K562 (cell line): ENCODE measurements at regions not wholly inside any gene's neighbourhood (a gene's known extent, or its start where the extent isn't known, plus 50 kb on each side); places are given as distances from the start of the nearest gene placed in this dataset.

Experiments
- ATAC-seq: fragments of 200-7000 bp; cut with Tn5 transposase; 3 replicates; pipeline ENCODE4 v1.9.1; 2020; ENCODE audit warnings: moderate library complexity
- BruUV-seq: library from RNA; stranded (reverse); fragments of 400-500 nt; replicated peaks from 2 replicates; lab custom pipeline; 2021; lab: Mats Ljungman, UMichigan
- CTCF ChIA-PET: fragments of 300-600 bp; formaldehyde crosslinking; extraction: SDS; loops from one replicate; lab custom pipeline; 2021; ENCODE audit warnings: low intra/inter-chr PET ratio; lab: Yijun Ruan, JAX
- POLR2A ChIA-PET: fragments of 300-600, 350-650 bp; sonication (Branson Sonifier 250); formaldehyde crosslinking; extraction: SDS; loops from one replicate; lab custom pipeline; 2021; ENCODE audit warnings: antibody characterized with exemption, inconsistent platforms; lab: Yijun Ruan, JAX
- DNase-seq, 4 experiments: peaks; one replicate each; pipeline versions ENCODE4 v3.0.0 to v3.0.0-alpha.2; 2011 to 2018; ENCODE audit warnings: low spot score in 3 of 4, mixed read lengths in 3 of 4; ENCODE audit errors: extremely low read depth in 1 of 4
- FAIRE-seq: peaks from 2 replicates; lab custom pipeline; 2011; peaks lifted over from hg19 to GRCh38; lab: Jason Lieb, UNC
- H2AFZ ChIP-seq: 2 replicates; pipeline ENCODE4 v1.6.0; 2011; ENCODE audit warnings: low read depth, low read length, control low read depth, inconsistent platforms
- H3K27ac ChIP-seq: fragments of 200-600 bp; 3 replicates; pipeline ENCODE4 v1.8.0; 2011; ENCODE audit warnings: low read depth, mild to moderate bottlenecking, control low read depth, inconsistent platforms, low read length, moderate library complexity, mixed read lengths; ENCODE audit errors: extremely low read depth
- H3K27me3 ChIP-seq, 2 experiments: fragments of 300-600 bp in 1 of 2; 2 replicates in 1 of 2; 3 replicates in 1 of 2; pipeline versions ENCODE4 v1.6.0 to v1.8.0; 2011; ENCODE audit warnings: inconsistent platforms in 2 of 2, low read length in 2 of 2, mild to moderate bottlenecking in 1 of 2, mixed read lengths in 1 of 2, moderate library complexity in 1 of 2; ENCODE audit not compliant: control insufficient read depth in 2 of 2, insufficient read depth in 2 of 2
- H3K36me3 ChIP-seq: fragments of 300-600 bp; 3 replicates; pipeline ENCODE4 v1.8.0; 2011; ENCODE audit warnings: mild to moderate bottlenecking, low read length, inconsistent platforms; ENCODE audit not compliant: control insufficient read depth, insufficient read depth
- H3K4me1 ChIP-seq, 2 experiments: fragments of 200-600 bp in 1 of 2; replicated peaks in 1 of 2; 2 replicates in 1 of 2; 3 replicates in 1 of 2; pipeline versions ENCODE4 v1.5.1 to v1.8.0; 2011; ENCODE audit warnings: inconsistent platforms in 2 of 2, low read length in 2 of 2, mild to moderate bottlenecking in 1 of 2, mixed read lengths in 1 of 2, moderate library complexity in 1 of 2; ENCODE audit not compliant: control insufficient read depth in 2 of 2, insufficient read depth in 2 of 2
- H3K4me2 ChIP-seq: 2 replicates; pipeline ENCODE4 v1.6.1; 2011; ENCODE audit warnings: low read length, control low read depth, inconsistent platforms, mixed read lengths; ENCODE audit not compliant: insufficient read depth
- H3K4me3 ChIP-seq: fragments of 200-600 bp; sonication (generic), shearing (Covaris generic); 2 replicates; pipeline ENCODE4 v1.5.1; 2016; ENCODE audit warnings: control low read depth, inconsistent platforms
- H3K79me2 ChIP-seq: fragments of 200-600 bp; 3 replicates; pipeline ENCODE4 v1.8.0; 2011; ENCODE audit warnings: low read length, inconsistent platforms; ENCODE audit not compliant: control insufficient read depth, insufficient read depth
- H3K9ac ChIP-seq, 2 experiments: 2 replicates each; pipeline versions ENCODE4 v1.6.0 to v1.6.1; 2011; ENCODE audit warnings: low read depth in 2 of 2, low read length in 2 of 2, control low read depth in 1 of 2, inconsistent platforms in 1 of 2, mild to moderate bottlenecking in 1 of 2, mixed read lengths in 1 of 2; ENCODE audit not compliant: insufficient read depth in 1 of 2
- H3K9me1 ChIP-seq: one replicate; pipeline ENCODE4 v1.6.0; 2011; ENCODE audit warnings: inconsistent platforms, mild to moderate bottlenecking, low read length, moderate library complexity; ENCODE audit not compliant: control insufficient read depth, insufficient read depth
- H3K9me3 ChIP-seq: replicated peaks from 2 replicates; pipeline ENCODE4 v1.5.1; 2011; ENCODE audit warnings: low read depth, low read length, inconsistent platforms; ENCODE audit not compliant: control insufficient read depth, insufficient read depth
- H4K20me1 ChIP-seq: replicated peaks from 2 replicates; pipeline ENCODE4 v1.6.1; 2011; ENCODE audit warnings: low read length, inconsistent platforms, mixed read lengths; ENCODE audit not compliant: control insufficient read depth, insufficient read depth
- CEBPG ChIP-seq, 3 experiments: fragments of 200-800 bp in 1 of 3; sonication (Bioruptor generic) in 1 of 3; sonication (generic) in 1 of 3; formaldehyde crosslinking in 1 of 3; IDR thresholded peaks in 2 of 3; conservative IDR thresholded peaks in 1 of 3; 2 replicates each; pipeline versions ENCODE4 v1.6.1 to v1.8.0; 2016 to 2022; ENCODE audit warnings: missing compliant biosample characterization in 2 of 3, missing genetic modification characterization in 2 of 3, mild to moderate bottlenecking in 1 of 3, missing genetic modification reagents in 1 of 3
- FIP1L1 ChIP-seq: fragments of 200-400 bp; formaldehyde crosslinking; IDR thresholded peaks from 2 replicates; pipeline ENCODE4 v1.6.1; 2018; ENCODE audit warnings: mild to moderate bottlenecking, low read depth, low read length; ENCODE audit not compliant: poor library complexity, severe bottlenecking
- HDAC8 ChIP-seq: fragments of 450-650 bp; IDR thresholded peaks from 2 replicates; pipeline ENCODE4 v1.6.1; 2016; ENCODE audit warnings: mild to moderate bottlenecking, missing genetic modification characterization, moderate library complexity, missing compliant biosample characterization
- MTA3 ChIP-seq: fragments of 450-650 bp; formaldehyde crosslinking; IDR thresholded peaks from 2 replicates; pipeline ENCODE4 v1.6.1; 2017; ENCODE audit warnings: mild to moderate bottlenecking, borderline replicate concordance
- NFATC3 ChIP-seq: fragments of 450-650 bp; IDR thresholded peaks from 2 replicates; pipeline ENCODE4 v1.6.1; 2017; ENCODE audit warnings: mild to moderate bottlenecking
- PHTF2 ChIP-seq: fragments of 250-450 bp; sonication (Bioruptor Pico); IDR thresholded peaks from 2 replicates; pipeline ENCODE4 v1.5.0; 2021; ENCODE audit warnings: mild to moderate bottlenecking
- TEAD4 ChIP-seq, 2 experiments: sonication (generic) in 1 of 2; formaldehyde crosslinking in 1 of 2; IDR thresholded peaks; 2 replicates each; pipeline versions ENCODE4 v1.6.1 to v1.8.0; 2012 to 2022; ENCODE audit warnings: borderline replicate concordance in 1 of 2, inconsistent platforms in 1 of 2, low read length in 1 of 2, mild to moderate bottlenecking in 1 of 2, missing genetic modification reagents in 1 of 2
- U2AF1 ChIP-seq: fragments of 200-400 bp; formaldehyde crosslinking; optimal IDR thresholded peaks from 2 replicates; pipeline ENCODE3; 2017; ENCODE audit warnings: mild to moderate bottlenecking, low read depth, low read length, moderate library complexity
- WGBS: fragments of 100-300 bp; shearing (Covaris generic); methylation state at CpG from one replicate; pipeline ENCODE4 v1.1.6; 2016; ENCODE audit warnings: low coverage, mixed read lengths; ENCODE audit not compliant: insufficient coverage; ENCODE audit errors: missing lambda C conversion rate; 5-methylcytosine and 5-hydroxymethylcytosine counted together
- in situ Hi-C: fragments of 300-500 bp; cut with MboI; formaldehyde crosslinking; loops from 4 replicates; pipeline ENCODE4 v1.15.0; 2018; ENCODE audit warnings: inconsistent platforms, mixed read lengths
- intact Hi-C: fragments of 100-400 bp; cut with micrococcal nuclease; formaldehyde crosslinking; loops from 2 replicates; pipeline ENCODE4 v1.14.2; 2022
- TF ChIP-seq, protein P1 (sequence below), 3 experiments: IDR thresholded peaks in 2 of 3; conservative IDR thresholded peaks in 1 of 3; 2 replicates each; pipeline ENCODE4 v1.5.1; 2011 to 2012; ENCODE audit warnings: low read length in 3 of 3, mild to moderate bottlenecking in 3 of 3, control low read depth in 2 of 3, improper control_type of control experiment in 1 of 3, inconsistent platforms in 1 of 3, low read depth in 1 of 3, mixed read lengths in 1 of 3, moderate library complexity in 1 of 3; ENCODE audit not compliant: insufficient read depth in 2 of 3
- TF ChIP-seq, protein P2 (sequence below): fragments of 450-650 bp; IDR thresholded peaks from 2 replicates; pipeline ENCODE4 v1.6.1; 2017; ENCODE audit warnings: mild to moderate bottlenecking, moderate library complexity
- TF ChIP-seq, protein P3 (sequence below), 2 experiments: fragments of 200-800 bp in 1 of 2; sonication (Bioruptor generic) in 1 of 2; sonication (generic) in 1 of 2; formaldehyde crosslinking in 1 of 2; IDR thresholded peaks in 1 of 2; conservative IDR thresholded peaks in 1 of 2; 2 replicates each; pipeline versions ENCODE4 v1.5.0 to v1.6.1; 2016 to 2020; ENCODE audit warnings: missing compliant biosample characterization in 1 of 2, missing genetic modification characterization in 1 of 2, missing genetic modification reagents in 1 of 2
- TF ChIP-seq, protein P4 (sequence below): fragments of 250-450 bp; sonication (Bioruptor Pico); IDR thresholded peaks from 2 replicates; pipeline ENCODE4 v1.8.0; 2021; ENCODE audit warnings: moderate library complexity, mild to moderate bottlenecking, inconsistent platforms

DNA sequence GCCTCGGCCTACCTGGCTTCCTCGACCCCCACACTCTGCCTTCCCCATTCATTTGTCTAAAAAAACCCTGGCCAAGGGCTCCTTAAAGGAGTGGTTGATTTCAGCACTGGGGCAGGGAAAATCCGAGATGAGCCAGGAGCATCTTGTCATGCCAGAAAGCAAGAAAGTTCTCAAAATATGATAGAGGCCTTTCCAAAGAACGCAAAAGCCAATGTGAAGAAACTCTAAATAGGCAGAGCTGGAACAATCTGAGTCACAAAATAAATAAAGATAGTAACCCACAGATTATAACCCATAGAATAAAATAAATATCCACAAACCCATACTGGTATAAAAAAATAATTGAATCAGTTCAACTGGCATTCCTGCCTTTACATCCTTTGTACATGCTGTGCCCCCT is 192.3 kb upstream of the SALL1 start:
- DNase-seq = no peak
- TF ChIP-seq HDAC8 = no peak
- no peak for TF ChIP-seq U2AF1
- TF ChIP-seq, protein P1, sequence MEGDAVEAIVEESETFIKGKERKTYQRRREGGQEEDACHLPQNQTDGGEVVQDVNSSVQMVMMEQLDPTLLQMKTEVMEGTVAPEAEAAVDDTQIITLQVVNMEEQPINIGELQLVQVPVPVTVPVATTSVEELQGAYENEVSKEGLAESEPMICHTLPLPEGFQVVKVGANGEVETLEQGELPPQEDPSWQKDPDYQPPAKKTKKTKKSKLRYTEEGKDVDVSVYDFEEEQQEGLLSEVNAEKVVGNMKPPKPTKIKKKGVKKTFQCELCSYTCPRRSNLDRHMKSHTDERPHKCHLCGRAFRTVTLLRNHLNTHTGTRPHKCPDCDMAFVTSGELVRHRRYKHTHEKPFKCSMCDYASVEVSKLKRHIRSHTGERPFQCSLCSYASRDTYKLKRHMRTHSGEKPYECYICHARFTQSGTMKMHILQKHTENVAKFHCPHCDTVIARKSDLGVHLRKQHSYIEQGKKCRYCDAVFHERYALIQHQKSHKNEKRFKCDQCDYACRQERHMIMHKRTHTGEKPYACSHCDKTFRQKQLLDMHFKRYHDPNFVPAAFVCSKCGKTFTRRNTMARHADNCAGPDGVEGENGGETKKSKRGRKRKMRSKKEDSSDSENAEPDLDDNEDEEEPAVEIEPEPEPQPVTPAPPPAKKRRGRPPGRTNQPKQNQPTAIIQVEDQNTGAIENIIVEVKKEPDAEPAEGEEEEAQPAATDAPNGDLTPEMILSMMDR (IDR thresholded peaks at IDR 0.05 in 2 of 3, conservative IDR thresholded peaks at IDR 0.05 in 1 of 3; ENCODE audit: insufficient read depth in 2 of 3, low read depth in 1 of 3, low read length in 3 of 3) = no peak
- no peak for TF ChIP-seq TEAD4 (IDR thresholded peaks at IDR 0.05; ENCODE audit: low read length)
- TF ChIP-seq TEAD4 (CRISPR knock-in tag; IDR thresholded peaks at IDR 0.05; ENCODE audit: borderline replicate concordance) = no peak
- TF ChIP-seq PHTF2 (CRISPR knock-in tag) = no peak
- no peak for TF ChIP-seq FIP1L1
- TF ChIP-seq, protein P2, sequence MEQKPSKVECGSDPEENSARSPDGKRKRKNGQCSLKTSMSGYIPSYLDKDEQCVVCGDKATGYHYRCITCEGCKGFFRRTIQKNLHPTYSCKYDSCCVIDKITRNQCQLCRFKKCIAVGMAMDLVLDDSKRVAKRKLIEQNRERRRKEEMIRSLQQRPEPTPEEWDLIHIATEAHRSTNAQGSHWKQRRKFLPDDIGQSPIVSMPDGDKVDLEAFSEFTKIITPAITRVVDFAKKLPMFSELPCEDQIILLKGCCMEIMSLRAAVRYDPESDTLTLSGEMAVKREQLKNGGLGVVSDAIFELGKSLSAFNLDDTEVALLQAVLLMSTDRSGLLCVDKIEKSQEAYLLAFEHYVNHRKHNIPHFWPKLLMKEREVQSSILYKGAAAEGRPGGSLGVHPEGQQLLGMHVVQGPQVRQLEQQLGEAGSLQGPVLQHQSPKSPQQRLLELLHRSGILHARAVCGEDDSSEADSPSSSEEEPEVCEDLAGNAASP = no peak
- TF ChIP-seq CEBPG (CRISPR knock-in tag; IDR thresholded peaks at IDR 0.05) = no peak
- no peak for TF ChIP-seq CEBPG (tag; conservative IDR thresholded peaks at IDR 0.05 in 1 of 2, IDR thresholded peaks at IDR 0.05 in 1 of 2)
- TF ChIP-seq MTA3 = no peak
- TF ChIP-seq, protein P3, sequence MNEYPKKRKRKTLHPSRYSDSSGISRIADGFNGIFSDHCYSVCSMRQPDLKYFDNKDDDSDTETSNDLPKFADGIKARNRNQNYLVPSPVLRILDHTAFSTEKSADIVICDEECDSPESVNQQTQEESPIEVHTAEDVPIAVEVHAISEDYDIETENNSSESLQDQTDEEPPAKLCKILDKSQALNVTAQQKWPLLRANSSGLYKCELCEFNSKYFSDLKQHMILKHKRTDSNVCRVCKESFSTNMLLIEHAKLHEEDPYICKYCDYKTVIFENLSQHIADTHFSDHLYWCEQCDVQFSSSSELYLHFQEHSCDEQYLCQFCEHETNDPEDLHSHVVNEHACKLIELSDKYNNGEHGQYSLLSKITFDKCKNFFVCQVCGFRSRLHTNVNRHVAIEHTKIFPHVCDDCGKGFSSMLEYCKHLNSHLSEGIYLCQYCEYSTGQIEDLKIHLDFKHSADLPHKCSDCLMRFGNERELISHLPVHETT (CRISPR knock-in tag; conservative IDR thresholded peaks at IDR 0.05 in 1 of 2, IDR thresholded peaks at IDR 0.05 in 1 of 2) = no peak
- no peak for TF ChIP-seq NFATC3
- TF ChIP-seq, protein P4, sequence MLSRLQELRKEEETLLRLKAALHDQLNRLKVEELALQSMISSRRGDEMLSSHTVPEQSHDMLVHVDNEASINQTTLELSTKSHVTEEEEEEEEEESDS (CRISPR knock-in tag) = no peak
- no peak overlapping the region for H2AFZ ChIP-seq
- 2% methylated on average over 4 of the region's 4 CpGs for WGBS
- H3K4me3 ChIP-seq = no peak overlapping the region
- ChIA-PET CTCF (no interaction called here), POLR2A (no interaction called here)
- no peaks in the 10 kb centered on the region for H3K4me1 ChIP-seq
- in situ Hi-C loops (no loop called here), intact Hi-C loops (no loop called here)
- H3K9me1 ChIP-seq = no peaks in the 10 kb centered on the region
- no peak overlapping the region for H3K9ac ChIP-seq
- no peaks in the 10 kb centered on the region for H3K27me3 ChIP-seq
- FAIRE-seq = no peak
- H3K79me2 ChIP-seq = no peaks in the 10 kb centered on the region
- BruUV-seq = no TSS peak
- no peaks in the 10 kb centered on the region for H4K20me1 ChIP-seq
- H3K4me2 ChIP-seq = no peak overlapping the region
- H3K9me3 ChIP-seq = no peaks in the 10 kb centered on the region
- no peak for ATAC-seq
- no peaks in the 10 kb centered on the region for H3K36me3 ChIP-seq
- no peak overlapping the region for H3K27ac ChIP-seq
